ENCODE measurements at regions not wholly inside any gene's neighbourhood (a gene's known extent, or its start where the extent isn't known, plus 50 kb on each side); places are given as distances from the start of the nearest gene placed in this dataset.
A peak's percentile ranks its signal among the peaks of the same experiment; 100 is the strongest.
"Not testable (repeated sequence)": the region's sequence is repeated elsewhere in the genome, so short reads cannot be mapped to it uniquely, and the experiment has no call there.

- in situ Hi-C loops (cut with HindIII; ENCODE audit: low pct_unique_long_range_greater_than_20kb, low sequenced_read_pairs), result no loop called here
- no peak for DNase-seq (ENCODE audit: low read depth)
Observed at GRCh38 chr7:148505645-148506375, 84.8 kb upstream of the C7orf33 start.

GRCh38 chr7:148507064-148507573 is 83.4 kb upstream of the C7orf33 start:
- DNase-seq (ENCODE audit: low read depth); in situ Hi-C loops (cut with HindIII; ENCODE audit: low pct_unique_long_range_greater_than_20kb, low sequenced_read_pairs): not testable (repeated sequence)

- no peak for DNase-seq (ENCODE audit: low read depth)
- in situ Hi-C loops (cut with HindIII; ENCODE audit: low pct_unique_long_range_greater_than_20kb, low sequenced_read_pairs), result no loop called here
Observed at GRCh38 chr7:148507787-148508186, 82.8 kb upstream of the C7orf33 start.

- in situ Hi-C loops (cut with HindIII; ENCODE audit: low pct_unique_long_range_greater_than_20kb, low sequenced_read_pairs), result no loop called here
- DNase-seq (ENCODE audit: low read depth), result no peak
Observed at GRCh38 chr7:148514236-148514635, 76.3 kb upstream of the C7orf33 start.

- in situ Hi-C loops (cut with HindIII; ENCODE audit: low pct_unique_long_range_greater_than_20kb, low sequenced_read_pairs), result no loop called here
- DNase-seq (ENCODE audit: low read depth), result no peak
Observed at GRCh38 chr7:148515237-148515636, 75.3 kb upstream of the C7orf33 start.

GRCh38 chr7:148515728-148516695 is 74.6 kb upstream of the C7orf33 start:
- no peak for DNase-seq (ENCODE audit: low read depth)
- in situ Hi-C loops (cut with HindIII; ENCODE audit: low pct_unique_long_range_greater_than_20kb, low sequenced_read_pairs), result no loop called here

- DNase-seq (ENCODE audit: low read depth); in situ Hi-C loops (cut with HindIII; ENCODE audit: low pct_unique_long_range_greater_than_20kb, low sequenced_read_pairs): not testable (repeated sequence)
Observed at GRCh38 chr7:148519386-148519785, 71.2 kb upstream of the C7orf33 start.

GRCh38 chr7:148521271-148521670 is 69.3 kb upstream of the C7orf33 start:
- no peak for DNase-seq (ENCODE audit: low read depth)
- in situ Hi-C loops (cut with HindIII; ENCODE audit: low pct_unique_long_range_greater_than_20kb, low sequenced_read_pairs), result no loop called here

GRCh38 chr7:148523550-148523949 is 67.0 kb upstream of the C7orf33 start:
- DNase-seq (ENCODE audit: low read depth), result no peak
- in situ Hi-C loops (cut with HindIII; ENCODE audit: low pct_unique_long_range_greater_than_20kb, low sequenced_read_pairs), result no loop called here

- no peak for DNase-seq (ENCODE audit: low read depth)
- in situ Hi-C loops (cut with HindIII; ENCODE audit: low pct_unique_long_range_greater_than_20kb, low sequenced_read_pairs), result no loop called here
Observed at GRCh38 chr7:148524479-148525224, 65.9 kb upstream of the C7orf33 start.

- in situ Hi-C loops (cut with HindIII; ENCODE audit: low pct_unique_long_range_greater_than_20kb, low sequenced_read_pairs), result no loop called here
- peak; percentile 42 for DNase-seq (ENCODE audit: low read depth)
Observed at GRCh38 chr7:148527717-148528168, 62.8 kb upstream of the C7orf33 start.

GRCh38 chr7:148535217-148535616 is 55.3 kb upstream of the C7orf33 start:
- DNase-seq (ENCODE audit: low read depth), result no peak
- in situ Hi-C loops (cut with HindIII; ENCODE audit: low pct_unique_long_range_greater_than_20kb, low sequenced_read_pairs), result no loop called here

GRCh38 chr7:148537435-148537834 is 53.1 kb upstream of the C7orf33 start:
- DNase-seq (ENCODE audit: low read depth), result peak; percentile 34
- in situ Hi-C loops (cut with HindIII; ENCODE audit: low pct_unique_long_range_greater_than_20kb, low sequenced_read_pairs), result no loop called here

- DNase-seq (ENCODE audit: low read depth), result peak; percentile 13
- in situ Hi-C loops (cut with HindIII; ENCODE audit: low pct_unique_long_range_greater_than_20kb, low sequenced_read_pairs), result no loop called here
Observed at GRCh38 chr7:148540041-148540738, 50.4 kb upstream of the C7orf33 start.

All from Caki2 (cell line).